NCI-H460 (cell line): ENCODE measurements at regions not wholly inside any gene's neighbourhood (a gene's known extent, or its start where the extent isn't known, plus 50 kb on each side); places are given as distances from the start of the nearest gene placed in this dataset.

Experiments
- DNase-seq: peaks from one replicate; pipeline ENCODE4 v3.0.0-alpha.2; 2016; ENCODE audit warnings: low read depth; ENCODE audit errors: extremely low read depth

- no peak for DNase-seq
Observed at GRCh38 chr6:21947731-21948386, 349.0 kb downstream of the PRL start.

GRCh38 chr6:21949211-21949801, 347.5 kb downstream of the PRL start:
- no peak for DNase-seq

- DNase-seq, result no peak
Observed at GRCh38 chr6:21952367-21952766, 344.5 kb downstream of the PRL start.

GRCh38 chr6:21953831-21954801, 342.7 kb downstream of the PRL start:
- DNase-seq, result no peak

GRCh38 chr6:21955053-21955595, 341.7 kb downstream of the PRL start:
- no peak for DNase-seq

- DNase-seq, result no peak
Observed at GRCh38 chr6:21955951-21956350, 340.9 kb downstream of the PRL start.

GRCh38 chr6:21958428-21958827, 338.4 kb downstream of the PRL start:
- no peak for DNase-seq

GRCh38 chr6:21961226-21961625, 335.6 kb downstream of the PRL start:
- no peak for DNase-seq

GRCh38 chr6:21965016-21965415, 331.8 kb downstream of the PRL start:
- DNase-seq, result no peak

- DNase-seq, result no peak
Observed at GRCh38 chr6:21965953-21966539, 330.8 kb downstream of the PRL start.

GRCh38 chr6:21967056-21967974, 329.5 kb downstream of the PRL start:
- no peak for DNase-seq

GRCh38 chr6:21968411-21968810, 328.4 kb downstream of the PRL start:
- DNase-seq, result no peak

GRCh38 chr6:21969192-21969591, 327.6 kb downstream of the PRL start:
- no peak for DNase-seq

GRCh38 chr6:21970569-21971300, 326.1 kb downstream of the PRL start:
- DNase-seq, result no peak

- DNase-seq, result no peak
Observed at GRCh38 chr6:21971541-21971940, 325.3 kb downstream of the PRL start.

GRCh38 chr6:21972516-21972915, 324.3 kb downstream of the PRL start:
- DNase-seq, result no peak

GRCh38 chr6:21977346-21977745, 319.5 kb downstream of the PRL start:
- DNase-seq, result no peak

- DNase-seq, result no peak
Observed at GRCh38 chr6:21981235-21981833, 315.5 kb downstream of the PRL start.

GRCh38 chr6:21984135-21984534, 312.7 kb downstream of the PRL start:
- DNase-seq, result no peak
